ENCODE measurements at regions not wholly inside any gene's neighbourhood (a gene's known extent, or its start where the extent isn't known, plus 50 kb on each side); places are given as distances from the start of the nearest gene placed in this dataset.
"Not testable (repeated sequence)": the region's sequence is repeated elsewhere in the genome, so short reads cannot be mapped to it uniquely, and the experiment has no call there.

DNA sequence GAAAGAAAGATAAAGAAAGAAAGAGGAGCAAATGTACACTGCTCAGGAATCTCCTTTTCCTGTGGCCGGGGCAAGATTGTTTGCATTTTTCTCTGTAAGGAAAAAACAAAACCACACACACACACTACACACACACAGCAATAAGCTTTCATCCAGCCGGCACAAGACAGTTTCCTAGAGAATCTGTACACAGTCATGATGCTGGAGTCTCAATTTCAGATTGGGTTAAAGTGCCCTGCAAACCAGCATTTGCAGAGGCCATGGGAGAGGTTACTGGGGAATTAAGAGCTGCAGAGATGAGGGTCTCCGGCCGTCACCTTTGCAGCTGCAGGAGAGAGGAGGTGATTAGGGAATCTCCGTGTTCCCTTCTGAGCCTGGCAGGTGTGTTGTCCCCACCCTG is 1607.5 kb downstream of the RPIA start:
- not testable (repeated sequence) for TF ChIP-seq EZH2phosphoT487 (IDR thresholded peaks at IDR 0.05; ENCODE audit: borderline replicate concordance, low read length); EZH2 (IDR thresholded peaks at IDR 0.05; ENCODE audit: low read length, unreplicated experiment)
- TF ChIP-seq, protein P1, sequence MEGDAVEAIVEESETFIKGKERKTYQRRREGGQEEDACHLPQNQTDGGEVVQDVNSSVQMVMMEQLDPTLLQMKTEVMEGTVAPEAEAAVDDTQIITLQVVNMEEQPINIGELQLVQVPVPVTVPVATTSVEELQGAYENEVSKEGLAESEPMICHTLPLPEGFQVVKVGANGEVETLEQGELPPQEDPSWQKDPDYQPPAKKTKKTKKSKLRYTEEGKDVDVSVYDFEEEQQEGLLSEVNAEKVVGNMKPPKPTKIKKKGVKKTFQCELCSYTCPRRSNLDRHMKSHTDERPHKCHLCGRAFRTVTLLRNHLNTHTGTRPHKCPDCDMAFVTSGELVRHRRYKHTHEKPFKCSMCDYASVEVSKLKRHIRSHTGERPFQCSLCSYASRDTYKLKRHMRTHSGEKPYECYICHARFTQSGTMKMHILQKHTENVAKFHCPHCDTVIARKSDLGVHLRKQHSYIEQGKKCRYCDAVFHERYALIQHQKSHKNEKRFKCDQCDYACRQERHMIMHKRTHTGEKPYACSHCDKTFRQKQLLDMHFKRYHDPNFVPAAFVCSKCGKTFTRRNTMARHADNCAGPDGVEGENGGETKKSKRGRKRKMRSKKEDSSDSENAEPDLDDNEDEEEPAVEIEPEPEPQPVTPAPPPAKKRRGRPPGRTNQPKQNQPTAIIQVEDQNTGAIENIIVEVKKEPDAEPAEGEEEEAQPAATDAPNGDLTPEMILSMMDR (conservative IDR thresholded peaks at IDR 0.05; ENCODE audit: low read depth, low read length): not testable (repeated sequence)

Data from PC-3 (cell line).